Muscle of leg (tissue), 3 donors: ENCODE measurements at regions not wholly inside any gene's neighbourhood (a gene's known extent, or its start where the extent isn't known, plus 50 kb on each side); places are given as distances from the start of the nearest gene placed in this dataset.
"Not testable (repeated sequence)": the region's sequence is repeated elsewhere in the genome, so short reads cannot be mapped to it uniquely, and the experiment has no call there.

ENCODE experiments used
- DNase-seq: peaks from one replicate; pipeline ENCODE4 v3.0.0; 2013
- H3K27ac ChIP-seq: one replicate; pipeline ENCODE4 v1.5.1; 2013; ENCODE audit warnings: mild to moderate bottlenecking, low read length, control low read depth
- H3K27me3 ChIP-seq: one replicate; pipeline ENCODE4 v1.6.1; 2013; ENCODE audit warnings: low read length; ENCODE audit not compliant: control insufficient read depth, insufficient read depth
- H3K36me3 ChIP-seq: one replicate; pipeline ENCODE4 v1.6.1; 2013; ENCODE audit warnings: low read length; ENCODE audit not compliant: control insufficient read depth, insufficient read depth
- H3K4me1 ChIP-seq: one replicate; pipeline ENCODE4 v1.6.1; 2013; ENCODE audit warnings: low read length; ENCODE audit not compliant: control insufficient read depth, insufficient read depth
- H3K4me3 ChIP-seq: one replicate; pipeline ENCODE4 v1.5.1; 2013; ENCODE audit warnings: low read length, control low read depth
- H3K9me3 ChIP-seq: replicated peaks from 2 replicates; pipeline ENCODE4 v1.6.1; 2013; ENCODE audit warnings: low read depth, low read length; ENCODE audit not compliant: control insufficient read depth
- WGBS: methylation state at CpG from one replicate; pipeline ENCODE4 v1.1.5; 2013; ENCODE audit warnings: missing lambda C conversion rate; ENCODE audit not compliant: insufficient coverage; 5-methylcytosine and 5-hydroxymethylcytosine counted together

- Histone ChIP-seq H3K36me3 (no peaks in the 10 kb centered on the region), H3K4me1 (no peaks in the 10 kb centered on the region), H3K27me3 (no peaks in the 10 kb centered on the region), H3K4me3 (no peak overlapping the region), H3K27ac (peak overlapping the region; percentile 33), H3K9me3 (peaks cover 8% of the 10 kb centered on the region)
- DNase-seq, result peak; percentile 81
Measured at GRCh38 chr7:81081616-81082015, 162.8 kb upstream of the SEMA3C start.

- Histone ChIP-seq H3K36me3 (no peaks in the 10 kb centered on the region), H3K9me3 (peaks cover 8% of the 10 kb centered on the region), H3K27me3 (no peaks in the 10 kb centered on the region), H3K27ac (peak overlapping the region; percentile 0), H3K4me1 (no peaks in the 10 kb centered on the region), H3K4me3 (no peak overlapping the region)
- DNase-seq, result peak; percentile 41
- WGBS, result no CpG with 5 or more reads among the region's 1 CpG
Measured at GRCh38 chr7:81080553-81080952, 161.7 kb upstream of the SEMA3C start.

- H3K27me3 ChIP-seq, result no peaks in the 10 kb centered on the region
- H3K36me3 ChIP-seq, result no peaks in the 10 kb centered on the region
- H3K4me1 ChIP-seq, result no peaks in the 10 kb centered on the region
- WGBS, result no CpG with 5 or more reads among the region's 1 CpG
- no peak overlapping the region for H3K27ac ChIP-seq
- H3K4me3 ChIP-seq, result no peak overlapping the region
- peaks cover 8% of the 10 kb centered on the region for H3K9me3 ChIP-seq
- peak; percentile 97 for DNase-seq
Measured at GRCh38 chr7:81079746-81080145, 160.9 kb upstream of the SEMA3C start.

GRCh38 chr7:81075150-81075549 lies 156.3 kb upstream of the SEMA3C start:
- Histone ChIP-seq H3K27me3 (no peaks in the 10 kb centered on the region), H3K4me3 (no peak overlapping the region), H3K36me3 (no peaks in the 10 kb centered on the region), H3K9me3 (peaks cover 12% of the 10 kb centered on the region), H3K27ac (no peak overlapping the region), H3K4me1 (peaks cover 6% of the 10 kb centered on the region)
- peak; percentile 66 for DNase-seq
- no CpG with 5 or more reads among the region's 2 CpGs for WGBS

- Histone ChIP-seq H3K4me3 (no peak overlapping the region), H3K9me3 (peaks cover 12% of the 10 kb centered on the region), H3K36me3 (no peaks in the 10 kb centered on the region), H3K27me3 (no peaks in the 10 kb centered on the region), H3K27ac (no peak overlapping the region), H3K4me1 (peaks cover 6% of the 10 kb centered on the region)
- WGBS, result 100% methylated on average over 1 of the region's 3 CpGs
- no peak for DNase-seq
Measured at GRCh38 chr7:81074406-81074805, 155.6 kb upstream of the SEMA3C start.

GRCh38 chr7:81073931-81074251 lies 155.0 kb upstream of the SEMA3C start:
- H3K27ac ChIP-seq, result no peak overlapping the region
- no peaks in the 10 kb centered on the region for H3K36me3 ChIP-seq
- no peaks in the 10 kb centered on the region for H3K27me3 ChIP-seq
- H3K4me3 ChIP-seq, result no peak overlapping the region
- H3K9me3 ChIP-seq, result peaks cover 12% of the 10 kb centered on the region
- peaks cover 6% of the 10 kb centered on the region for H3K4me1 ChIP-seq
- WGBS, result no CpG with 5 or more reads among the region's 1 CpG
- DNase-seq, result peak; percentile 57

GRCh38 chr7:81070956-81071355 lies 152.1 kb upstream of the SEMA3C start:
- WGBS, result 91% methylated on average over 20 of the region's 21 CpGs
- H3K36me3 ChIP-seq, result no peaks in the 10 kb centered on the region
- H3K4me1 ChIP-seq, result peaks cover 6% of the 10 kb centered on the region

GRCh38 chr7:81066797-81067196 lies 147.9 kb upstream of the SEMA3C start:
- Histone ChIP-seq H3K4me1 (peaks cover 8% of the 10 kb centered on the region), H3K9me3 (peaks cover 3% of the 10 kb centered on the region), H3K27me3 (no peaks in the 10 kb centered on the region), H3K36me3 (no peaks in the 10 kb centered on the region), H3K4me3 (no peak overlapping the region), H3K27ac (no peak overlapping the region)
- DNase-seq, result no peak

More at GRCh38 chr7:81070956-81071355, 152.1 kb upstream of the SEMA3C start:
- Histone ChIP-seq H3K9me3 (peaks cover 5% of the 10 kb centered on the region), H3K27ac (no peak overlapping the region), H3K27me3 (no peaks in the 10 kb centered on the region), H3K4me3 (no peak overlapping the region)
- no peak for DNase-seq

GRCh38 chr7:81064426-81064825 lies 145.6 kb upstream of the SEMA3C start:
- Histone ChIP-seq H3K36me3 (no peaks in the 10 kb centered on the region), H3K9me3 (no peaks in the 10 kb centered on the region), H3K27me3 (no peaks in the 10 kb centered on the region), H3K27ac (peak overlapping the region; percentile 87), H3K4me3 (no peak overlapping the region), H3K4me1 (peaks cover 8% of the 10 kb centered on the region)
- WGBS, result no CpG with 5 or more reads among the region's 1 CpG
- DNase-seq, result peak; percentile 95

- Histone ChIP-seq H3K36me3 (no peaks in the 10 kb centered on the region), H3K27me3 (no peaks in the 10 kb centered on the region), H3K4me1 (peaks cover 8% of the 10 kb centered on the region), H3K27ac (peak overlapping the region; percentile 87), H3K4me3 (no peak overlapping the region), H3K9me3 (no peaks in the 10 kb centered on the region)
- no CpG with 5 or more reads among the region's 2 CpGs for WGBS
- DNase-seq, result peak; percentile 87
Measured at GRCh38 chr7:81062755-81063154, 143.9 kb upstream of the SEMA3C start.

- not testable (repeated sequence) for H3K9me3 ChIP-seq, H3K36me3 ChIP-seq, H3K4me3 ChIP-seq, H3K27me3 ChIP-seq, H3K27ac ChIP-seq, DNase-seq, H3K4me1 ChIP-seq
- 99% methylated on average over 13 of the region's 19 CpGs for WGBS
Measured at GRCh38 chr7:81057469-81057868, 138.6 kb upstream of the SEMA3C start.
